HepG2 (cell line): ENCODE measurements at regions not wholly inside any gene's neighbourhood (a gene's known extent, or its start where the extent isn't known, plus 50 kb on each side); places are given as distances from the start of the nearest gene placed in this dataset.

Experiments used
- CREB1 ChIP-seq, 2 experiments: fragments of 450-650 bp in 1 of 2; IDR thresholded peaks; 2 replicates each; pipeline ENCODE4 v1.6.1; 2016 to 2017; ENCODE audit warnings: control low read depth in 1 of 2, mild to moderate bottlenecking in 1 of 2, missing compliant biosample characterization in 1 of 2, missing genetic modification characterization in 1 of 2
- HMG20B ChIP-seq: conservative IDR thresholded peaks from 2 replicates; pipeline ENCODE4 v1.6.1; 2016; ENCODE audit warnings: missing genetic modification reagents, missing compliant biosample characterization
- NBN ChIP-seq: fragments of 450-650 bp; conservative IDR thresholded peaks from 2 replicates; pipeline ENCODE4 v1.6.1; 2017

GRCh38 chr18:55111271-55111670, 152.0 kb upstream of the CCDC68 start:
- no peak for TF ChIP-seq HMG20B (CRISPR knock-in tag)
- TF ChIP-seq CREB1 (IDR thresholded peaks at IDR 0.05) = no peak
- TF ChIP-seq CREB1 (CRISPR knock-in tag; IDR thresholded peaks at IDR 0.05) = no peak
- no peak for TF ChIP-seq NBN
